HEK293 (cell line): ENCODE measurements at regions not wholly inside any gene's neighbourhood (a gene's known extent, or its start where the extent isn't known, plus 50 kb on each side); places are given as distances from the start of the nearest gene placed in this dataset.

Experiments
- CTCF ChIA-PET: fragments of 350-600 bp; formaldehyde crosslinking; extraction: SDS; loops from one replicate; lab custom pipeline; 2021; ENCODE audit warnings: antibody characterized with exemption; lab: Yijun Ruan, JAX
- POLR2A ChIA-PET: fragments of 300-600 bp; formaldehyde crosslinking; extraction: SDS; loops from one replicate; lab custom pipeline; 2020; ENCODE audit warnings: antibody characterized with exemption, inconsistent platforms; lab: Yijun Ruan, JAX
- H3K27ac ChIP-seq: fragments of 200-500 bp; sonication (Bioruptor generic); 2 replicates; pipeline ENCODE4 v1.5.1; 2014; ENCODE audit warnings: low read depth, low read length, control low read depth, inconsistent platforms; ENCODE audit errors: extremely low read depth
- H3K36me3 ChIP-seq, 2 experiments: fragments of 200-500 bp in 1 of 2; sonication (Bioruptor generic) in 1 of 2; 1 replicate in 1 of 2; 2 replicates in 1 of 2; pipeline ENCODE4 v1.5.1; 2014 to 2017; ENCODE audit warnings: inconsistent platforms in 2 of 2, low read length in 2 of 2; ENCODE audit not compliant: control insufficient read depth in 2 of 2, insufficient read depth in 1 of 2
- H3K4me1 ChIP-seq: fragments of 200-500 bp; sonication (Bioruptor generic); 2 replicates; pipeline ENCODE4 v1.5.1; 2014; ENCODE audit warnings: mild to moderate bottlenecking, low read length, inconsistent platforms; ENCODE audit not compliant: control insufficient read depth, insufficient read depth
- H3K4me3 ChIP-seq: 2 replicates; pipeline ENCODE4 v1.5.1; 2011; ENCODE audit warnings: low read depth, mild to moderate bottlenecking, control low read depth, low read length, moderate library complexity
- H3K9me3 ChIP-seq: fragments of 200-500 bp; sonication (Bioruptor generic); 2 replicates; pipeline ENCODE4 v1.5.1; 2014; ENCODE audit warnings: low read depth, low read length, inconsistent platforms; ENCODE audit not compliant: control insufficient read depth, insufficient read depth
- GLI2 ChIP-seq: fragments of 450-650 bp; formaldehyde crosslinking; IDR thresholded peaks from 2 replicates; pipeline ENCODE4; 2017; ENCODE audit warnings: missing biosample characterization, missing genetic modification characterization, low read depth, borderline replicate concordance
- IKZF3 ChIP-seq: fragments of 450-650 bp; IDR thresholded peaks from 2 replicates; pipeline ENCODE4 v1.5.0; 2018; ENCODE audit warnings: missing biosample characterization, mild to moderate bottlenecking, missing genetic modification characterization, moderate library complexity
- INSM2 ChIP-seq: fragments of 450-650 bp; formaldehyde crosslinking; IDR thresholded peaks from 2 replicates; pipeline ENCODE4 v1.5.1; 2016; ENCODE audit warnings: missing biosample characterization, missing genetic modification characterization
- KLF9 ChIP-seq: fragments of 450-650 bp; formaldehyde crosslinking; IDR thresholded peaks from 2 replicates; pipeline ENCODE4 v1.5.1; 2016; ENCODE audit warnings: missing biosample characterization, missing genetic modification characterization, low read depth
- PBX3 ChIP-seq: sonication (generic); formaldehyde crosslinking; IDR thresholded peaks from 2 replicates; pipeline ENCODE4 v1.8.1; 2022; ENCODE audit warnings: mild to moderate bottlenecking, moderate library complexity, missing genetic modification reagents
- REST ChIP-seq: fragments of 450-650 bp; formaldehyde crosslinking; IDR thresholded peaks from 2 replicates; pipeline ENCODE4 v1.5.1; 2016; ENCODE audit warnings: missing biosample characterization, missing genetic modification characterization
- SP7 ChIP-seq: fragments of 450-650 bp; formaldehyde crosslinking; IDR thresholded peaks from 2 replicates; pipeline ENCODE4 v1.5.1; 2016; ENCODE audit warnings: missing biosample characterization, missing genetic modification characterization
- TRIM28 ChIP-seq: IDR thresholded peaks from 2 replicates; pipeline ENCODE4 v1.6.1; 2011; ENCODE audit warnings: low read length, control low read depth, borderline replicate concordance
- ZFP3 ChIP-seq: fragments of 450-650 bp; formaldehyde crosslinking; IDR thresholded peaks from 2 replicates; pipeline ENCODE4 v1.5.1; 2016; ENCODE audit warnings: low read depth, missing biosample characterization, missing genetic modification characterization
- ZNF132 ChIP-seq: fragments of 450-650 bp; formaldehyde crosslinking; IDR thresholded peaks from 2 replicates; pipeline ENCODE4 v1.5.1; 2017; ENCODE audit warnings: missing biosample characterization, missing genetic modification characterization, borderline replicate concordance
- ZNF211 ChIP-seq: fragments of 450-650 bp; formaldehyde crosslinking; IDR thresholded peaks from 2 replicates; pipeline ENCODE4 v1.5.1; 2016; ENCODE audit warnings: low read depth, missing biosample characterization, missing genetic modification characterization
- ZNF239 ChIP-seq: fragments of 450-650 bp; formaldehyde crosslinking; IDR thresholded peaks from 2 replicates; pipeline ENCODE4 v1.5.1; 2016; ENCODE audit warnings: missing biosample characterization, missing genetic modification characterization
- ZNF292 ChIP-seq: fragments of 450-650 bp; formaldehyde crosslinking; IDR thresholded peaks from 2 replicates; pipeline ENCODE4 v1.5.1; 2016; ENCODE audit warnings: low read depth, missing biosample characterization, missing genetic modification characterization, borderline replicate concordance
- ZNF335 ChIP-seq: fragments of 450-650 bp; formaldehyde crosslinking; conservative IDR thresholded peaks from 2 replicates; pipeline ENCODE4 v1.5.1; 2016; ENCODE audit warnings: missing biosample characterization, missing genetic modification characterization
- ZNF391 ChIP-seq: fragments of 450-650 bp; formaldehyde crosslinking; IDR thresholded peaks from 2 replicates; pipeline ENCODE4 v1.5.1; 2016; ENCODE audit warnings: low read depth, missing biosample characterization, missing genetic modification characterization, borderline replicate concordance
- ZNF433 ChIP-seq: fragments of 450-650 bp; formaldehyde crosslinking; IDR thresholded peaks from 2 replicates; pipeline ENCODE4 v1.5.1; 2016; ENCODE audit warnings: missing biosample characterization, missing genetic modification characterization, low read depth
- ZNF624 ChIP-seq: fragments of 450-650 bp; formaldehyde crosslinking; IDR thresholded peaks from 2 replicates; pipeline ENCODE4 v1.5.1; 2017; ENCODE audit warnings: missing biosample characterization, missing genetic modification characterization
- ZNF701 ChIP-seq: fragments of 450-650 bp; formaldehyde crosslinking; IDR thresholded peaks from 2 replicates; pipeline ENCODE4 v1.5.1; 2016; ENCODE audit warnings: missing biosample characterization, missing genetic modification characterization
- TF ChIP-seq, protein P1 (sequence below): fragments of 450-650 bp; formaldehyde crosslinking; IDR thresholded peaks from 2 replicates; pipeline ENCODE4 v1.5.1; 2017; ENCODE audit warnings: missing biosample characterization, mild to moderate bottlenecking, missing genetic modification characterization, moderate library complexity
- TF ChIP-seq, protein P2 (sequence below): IDR thresholded peaks from 2 replicates; pipeline ENCODE4 v1.6.1; 2011; ENCODE audit warnings: mild to moderate bottlenecking, low read depth, low read length, borderline replicate concordance

GRCh38 chr3:178120367-178120766 is 415.9 kb upstream of the KCNMB2 start:
- H3K9me3 ChIP-seq = no peaks in the 10 kb centered on the region
- CTCF ChIA-PET = no interaction called here
- H3K36me3 ChIP-seq = no peaks in the 10 kb centered on the region
- H3K4me3 ChIP-seq = no peak overlapping the region
- no peak overlapping the region for H3K27ac ChIP-seq
- no peaks in the 10 kb centered on the region for H3K4me1 ChIP-seq
- POLR2A ChIA-PET = no interaction called here
- TF ChIP-seq, protein P1, sequence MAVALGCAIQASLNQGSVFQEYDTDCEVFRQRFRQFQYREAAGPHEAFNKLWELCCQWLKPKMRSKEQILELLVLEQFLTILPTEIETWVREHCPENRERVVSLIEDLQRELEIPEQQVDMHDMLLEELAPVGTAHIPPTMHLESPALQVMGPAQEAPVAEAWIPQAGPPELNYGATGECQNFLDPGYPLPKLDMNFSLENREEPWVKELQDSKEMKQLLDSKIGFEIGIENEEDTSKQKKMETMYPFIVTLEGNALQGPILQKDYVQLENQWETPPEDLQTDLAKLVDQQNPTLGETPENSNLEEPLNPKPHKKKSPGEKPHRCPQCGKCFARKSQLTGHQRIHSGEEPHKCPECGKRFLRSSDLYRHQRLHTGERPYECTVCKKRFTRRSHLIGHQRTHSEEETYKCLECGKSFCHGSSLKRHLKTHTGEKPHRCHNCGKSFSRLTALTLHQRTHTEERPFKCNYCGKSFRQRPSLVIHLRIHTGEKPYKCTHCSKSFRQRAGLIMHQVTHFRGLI (tag by site-specific recombination) = no peak

DNA sequence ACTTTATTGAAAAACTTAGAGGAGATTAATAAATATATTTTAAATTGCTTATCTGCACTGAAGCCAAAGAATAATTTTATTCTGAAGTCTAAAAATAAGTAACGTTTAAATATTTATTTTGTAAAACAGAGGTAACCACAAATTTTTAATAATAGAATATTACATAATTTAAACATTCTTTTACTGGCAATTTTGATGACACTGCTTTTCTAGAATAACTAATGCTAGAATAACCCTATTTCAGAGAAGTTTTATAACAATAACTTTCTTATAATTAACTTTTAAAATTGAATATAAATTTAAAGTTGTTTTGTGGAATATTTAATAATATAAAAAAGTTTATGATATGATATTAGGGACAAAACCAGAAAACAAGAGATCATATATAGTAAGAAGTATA is 409.6 kb upstream of the KCNMB2 start:
- ChIA-PET POLR2A (no interaction called here), CTCF (no interaction called here)
- Histone ChIP-seq H3K9me3 (no peaks in the 10 kb centered on the region), H3K27ac (no peak overlapping the region), H3K4me3 (no peak overlapping the region), H3K36me3 (no peaks in the 10 kb centered on the region), H3K4me1 (no peaks in the 10 kb centered on the region)
- no peak for TF ChIP-seq ZNF211 (tag by site-specific recombination)
- TF ChIP-seq ZNF701 (tag by site-specific recombination) = no peak
- no peak for TF ChIP-seq SP7 (tag by site-specific recombination)

DNA sequence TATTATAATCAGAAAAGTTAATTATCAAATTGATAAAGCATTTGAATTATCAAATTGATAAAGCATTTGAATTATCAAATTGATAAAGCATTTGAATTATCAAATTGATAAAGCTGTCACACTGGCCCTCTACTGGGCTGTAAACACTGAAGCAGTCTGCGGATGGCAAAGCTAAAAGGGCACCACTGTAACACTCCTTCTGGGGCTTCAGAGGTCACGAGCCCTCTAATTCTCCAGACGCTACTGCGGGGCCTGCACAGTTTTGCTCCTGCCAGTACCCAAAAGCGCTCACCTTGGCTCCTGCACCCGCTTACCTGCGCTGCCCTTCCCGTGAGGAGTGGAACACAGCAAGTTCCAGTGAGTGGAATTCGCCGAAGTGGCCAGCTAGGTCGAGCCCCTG is 409.0 kb upstream of the KCNMB2 start:
- ChIA-PET CTCF (no interaction called here), POLR2A (no interaction called here)
- no peak overlapping the region for H3K4me3 ChIP-seq
- TF ChIP-seq IKZF3 (tag by site-specific recombination) (no peak), ZNF239 (tag by site-specific recombination) (no peak), REST (no peak), ZNF391 (tag by site-specific recombination) (no peak), TRIM28 (no peak), ZNF624 (tag by site-specific recombination) (no peak)
- no peak overlapping the region for H3K27ac ChIP-seq
- no peaks in the 10 kb centered on the region for H3K9me3 ChIP-seq
- H3K4me1 ChIP-seq = no peaks in the 10 kb centered on the region
- no peaks in the 10 kb centered on the region for H3K36me3 ChIP-seq

GRCh38 chr3:178129109-178129508 is 407.1 kb upstream of the KCNMB2 start:
- POLR2A ChIA-PET = no interaction called here
- no peaks in the 10 kb centered on the region for H3K4me1 ChIP-seq
- H3K36me3 ChIP-seq = no peaks in the 10 kb centered on the region
- no peak overlapping the region for H3K27ac ChIP-seq
- CTCF ChIA-PET = no interaction called here
- no peaks in the 10 kb centered on the region for H3K9me3 ChIP-seq
- H3K4me3 ChIP-seq = no peak overlapping the region
- TF ChIP-seq ZNF292 (tag by site-specific recombination) (no peak), ZNF335 (tag by site-specific recombination) (no peak), PBX3 (CRISPR knock-in tag) (no peak), GLI2 (no peak), INSM2 (no peak), ZNF433 (tag by site-specific recombination) (no peak), ZNF132 (tag by site-specific recombination) (no peak), KLF9 (tag by site-specific recombination) (no peak), ZFP3 (no peak)
- TF ChIP-seq, protein P2, sequence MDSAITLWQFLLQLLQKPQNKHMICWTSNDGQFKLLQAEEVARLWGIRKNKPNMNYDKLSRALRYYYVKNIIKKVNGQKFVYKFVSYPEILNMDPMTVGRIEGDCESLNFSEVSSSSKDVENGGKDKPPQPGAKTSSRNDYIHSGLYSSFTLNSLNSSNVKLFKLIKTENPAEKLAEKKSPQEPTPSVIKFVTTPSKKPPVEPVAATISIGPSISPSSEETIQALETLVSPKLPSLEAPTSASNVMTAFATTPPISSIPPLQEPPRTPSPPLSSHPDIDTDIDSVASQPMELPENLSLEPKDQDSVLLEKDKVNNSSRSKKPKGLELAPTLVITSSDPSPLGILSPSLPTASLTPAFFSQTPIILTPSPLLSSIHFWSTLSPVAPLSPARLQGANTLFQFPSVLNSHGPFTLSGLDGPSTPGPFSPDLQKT = no peak
